Psoas muscle (tissue), 7 donors: ENCODE measurements at regions not wholly inside any gene's neighbourhood (a gene's known extent, or its start where the extent isn't known, plus 50 kb on each side); places are given as distances from the start of the nearest gene placed in this dataset.
"Not testable (repeated sequence)": the region's sequence is repeated elsewhere in the genome, so short reads cannot be mapped to it uniquely, and the experiment has no call there.

Source experiments
- ATAC-seq, 4 donors: fragments of 200-7000 bp; cut with Tn5 transposase; one replicate each; pipeline ENCODE4 v1.9.1; 2020; ENCODE audit warnings: moderate library complexity in 3 of 4, mild to moderate bottlenecking in 2 of 4
- DNase-seq, 2 donors: peaks; one replicate each; pipeline ENCODE4 v3.0.0-alpha.2; 2020
- H3K27ac ChIP-seq: fragments of 200-600 bp; one replicate; pipeline ENCODE4 v1.8.0; 2022
- H3K27me3 ChIP-seq, 3 donors: fragments of 200-600 bp in 1 of 3; one replicate each; pipeline versions ENCODE4 v1.6.1 to v1.8.0; 2013 to 2022; ENCODE audit warnings: low read length in 2 of 3, mild to moderate bottlenecking in 2 of 3, moderate library complexity in 1 of 3; ENCODE audit not compliant: insufficient read depth in 3 of 3
- H3K36me3 ChIP-seq, 2 donors: fragments of 200-600 bp in 1 of 2; one replicate each; pipeline versions ENCODE4 v1.6.1 to v1.8.0; 2013 to 2022; ENCODE audit warnings: low read depth in 1 of 2, mild to moderate bottlenecking in 1 of 2, moderate library complexity in 1 of 2; ENCODE audit not compliant: insufficient read depth in 1 of 2
- H3K4me1 ChIP-seq: fragments of 200-600 bp; one replicate; pipeline ENCODE4 v1.8.0; 2022
- H3K4me3 ChIP-seq: fragments of 200-600 bp; one replicate; pipeline ENCODE4 v1.8.0; 2022; ENCODE audit warnings: mild to moderate bottlenecking
- H3K9me3 ChIP-seq: fragments of 200-600 bp; one replicate; pipeline ENCODE4 v1.8.0; 2022
- WGBS, 3 donors: extraction: QIAGEN DNeasy Blood & Tissue Kit; methylation state at CpG; one replicate each; pipeline versions ENCODE4 v1.1.6 to v1.1.7; 2013; 5-methylcytosine and 5-hydroxymethylcytosine counted together
- intact Hi-C, 2 donors: fragments of 100-400 bp; cut with DNase I; formaldehyde crosslinking; loops; one replicate each; pipeline versions ENCODE4 v1.11.0 to v1.14.2; 2022
- TF ChIP-seq, protein P1 (sequence below): fragments of 200-600 bp; IDR thresholded peaks from one replicate; pipeline ENCODE4 v1.8.0; 2022; ENCODE audit warnings: antibody characterized with exemption
- donor health status: healthy with polysubstance abuse.
- donor health status: DM: no; HTN: no; CAD: no; lungs with moderate emphysema.
- donor health status: Bipolar disorder and iron deficiency.
- donor health status: healthy.
- donor health status: DM: yes; HTN: yes; CAD: no.
- donor health status: DM: no; HTN: no; CAD: no.
- donor health status: DM: yes; HTN: yes; CAD: no.

- no peaks in the 10 kb centered on the region for H3K4me1 ChIP-seq
- TF ChIP-seq, protein P1, sequence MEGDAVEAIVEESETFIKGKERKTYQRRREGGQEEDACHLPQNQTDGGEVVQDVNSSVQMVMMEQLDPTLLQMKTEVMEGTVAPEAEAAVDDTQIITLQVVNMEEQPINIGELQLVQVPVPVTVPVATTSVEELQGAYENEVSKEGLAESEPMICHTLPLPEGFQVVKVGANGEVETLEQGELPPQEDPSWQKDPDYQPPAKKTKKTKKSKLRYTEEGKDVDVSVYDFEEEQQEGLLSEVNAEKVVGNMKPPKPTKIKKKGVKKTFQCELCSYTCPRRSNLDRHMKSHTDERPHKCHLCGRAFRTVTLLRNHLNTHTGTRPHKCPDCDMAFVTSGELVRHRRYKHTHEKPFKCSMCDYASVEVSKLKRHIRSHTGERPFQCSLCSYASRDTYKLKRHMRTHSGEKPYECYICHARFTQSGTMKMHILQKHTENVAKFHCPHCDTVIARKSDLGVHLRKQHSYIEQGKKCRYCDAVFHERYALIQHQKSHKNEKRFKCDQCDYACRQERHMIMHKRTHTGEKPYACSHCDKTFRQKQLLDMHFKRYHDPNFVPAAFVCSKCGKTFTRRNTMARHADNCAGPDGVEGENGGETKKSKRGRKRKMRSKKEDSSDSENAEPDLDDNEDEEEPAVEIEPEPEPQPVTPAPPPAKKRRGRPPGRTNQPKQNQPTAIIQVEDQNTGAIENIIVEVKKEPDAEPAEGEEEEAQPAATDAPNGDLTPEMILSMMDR = no peak
- no peak for ATAC-seq
- H3K27me3 ChIP-seq = no peaks in the 10 kb centered on the region
- H3K9me3 ChIP-seq = no peaks in the 10 kb centered on the region
- H3K4me3 ChIP-seq = no peak overlapping the region
- intact Hi-C loops = no loop called here
- no peak overlapping the region for H3K27ac ChIP-seq
- DNase-seq = no peak
- H3K36me3 ChIP-seq = no peaks in the 10 kb centered on the region
These were observed 816.9 kb upstream of the HS3ST5 start for GRCh38 chr6:115159733-115160132.

DNA sequence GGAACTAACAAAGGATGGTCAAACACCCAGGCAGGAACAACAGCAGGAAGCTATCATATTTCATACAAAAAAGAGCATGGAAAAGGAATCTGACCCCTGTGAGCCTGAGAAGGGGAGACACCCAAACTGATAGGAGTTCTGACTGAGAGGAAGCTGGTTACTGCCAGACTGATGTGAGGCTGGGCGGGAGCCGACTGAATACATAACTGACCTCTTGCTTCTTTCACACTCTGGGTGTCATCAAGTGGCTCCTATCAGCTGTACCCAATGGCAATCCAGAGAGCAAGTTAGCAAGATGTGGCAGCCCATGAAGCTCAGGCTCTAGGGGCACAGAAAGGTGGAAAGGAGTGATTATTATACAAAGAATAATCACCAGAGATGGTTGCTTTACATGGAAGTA is 795.1 kb upstream of the HS3ST5 start:
- Histone ChIP-seq H3K27me3 (no peaks in the 10 kb centered on the region), H3K4me1 (no peaks in the 10 kb centered on the region), H3K9me3 (no peaks in the 10 kb centered on the region), H3K27ac (no peak overlapping the region), H3K4me3 (no peak overlapping the region), H3K36me3 (no peaks in the 10 kb centered on the region)
- DNase-seq (no peak), ATAC-seq (no peak)
- 39 to 53% (median 46%) methylated on average over 2 of the region's 2 CpGs for WGBS, 3 donors
- TF ChIP-seq, protein P1 = no peak
- intact Hi-C loops = loop anchor here in 1 of 2 donors (10.0 kb wide), 1 partner anchor 567 kb away; no protein-coding TSS in a partner anchor

GRCh38 chr6:115133790-115134189 is 791.0 kb upstream of the HS3ST5 start:
- no peaks in the 10 kb centered on the region for H3K4me1 ChIP-seq
- no peaks in the 10 kb centered on the region for H3K9me3 ChIP-seq
- TF ChIP-seq, protein P1 = no peak
- no peak overlapping the region for H3K27ac ChIP-seq
- H3K36me3 ChIP-seq = no peaks in the 10 kb centered on the region
- DNase-seq (no peak), ATAC-seq (no peak)
- 91 to 94% (median 93%) methylated on average over 2 of the region's 2 CpGs for WGBS, 3 donors
- intact Hi-C loops = loop anchor here in 1 of 2 donors (10.0 kb wide), 1 partner anchor 571 kb away; no protein-coding TSS in a partner anchor
- H3K27me3 ChIP-seq = no peaks in the 10 kb centered on the region
- H3K4me3 ChIP-seq = no peak overlapping the region

DNA sequence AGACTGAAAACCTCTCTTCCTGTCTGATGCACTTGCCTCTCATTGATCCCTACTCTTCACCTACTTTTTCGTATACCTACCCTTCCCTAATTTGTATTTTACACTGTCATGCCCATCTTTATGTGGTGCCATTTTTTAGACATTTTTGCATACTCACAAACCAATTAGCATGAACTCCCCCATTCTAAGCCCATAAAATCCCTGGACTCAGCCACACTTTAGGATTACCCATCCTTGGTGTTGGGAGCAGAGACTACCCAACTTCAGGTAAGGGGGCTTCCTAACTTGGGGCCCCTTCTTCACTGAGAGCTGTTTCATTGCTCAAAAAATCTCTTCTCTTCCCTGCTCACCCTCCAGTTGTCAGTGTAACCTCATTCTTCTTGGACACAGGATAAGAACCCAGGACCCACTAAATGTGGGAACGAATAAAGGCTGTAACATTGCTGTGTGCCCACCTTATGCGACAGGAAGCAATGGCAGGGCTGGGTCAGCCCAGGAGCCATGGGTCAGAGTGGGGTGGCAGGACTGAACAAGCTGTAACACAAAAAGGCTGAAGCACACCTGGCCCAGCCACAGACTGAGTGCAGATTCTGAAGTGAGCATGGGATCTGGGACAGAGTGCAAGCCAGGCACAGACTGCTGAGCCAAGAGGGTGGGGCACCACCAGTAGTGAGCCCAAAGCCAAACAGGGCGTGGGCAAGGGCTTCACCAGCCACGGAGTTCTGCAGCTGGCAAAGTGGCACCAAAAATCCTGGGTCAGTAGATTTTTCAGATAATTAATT is 789.1 kb upstream of the HS3ST5 start:
- no peak for DNase-seq
- 63 to 68% (median 67%) methylated on average over 5 of the region's 5 CpGs for WGBS, 3 donors

DNA sequence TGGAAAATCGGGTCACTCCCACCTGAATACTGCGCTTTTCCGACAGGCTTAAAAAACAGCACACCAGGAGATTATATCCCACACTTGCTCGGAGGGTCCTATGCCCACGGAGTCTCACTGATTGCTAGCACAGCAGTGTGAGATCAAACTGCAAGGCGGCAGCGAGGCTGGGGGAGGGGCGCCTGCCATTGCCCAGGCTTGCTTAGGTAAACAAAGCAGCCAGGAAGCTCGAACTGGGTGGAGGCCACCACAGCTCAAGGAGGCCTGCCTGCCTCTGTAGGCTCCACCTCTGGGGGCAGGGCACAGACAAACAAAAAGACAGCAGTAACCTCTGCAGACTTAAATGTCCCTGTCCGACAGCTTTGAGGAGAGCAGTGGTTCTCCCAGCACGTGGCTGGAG is 778.7 kb upstream of the HS3ST5 start:
- not testable (repeated sequence) for ATAC-seq

More for the DNA sequence above, 789.1 kb upstream of the HS3ST5 start:
- Histone ChIP-seq H3K4me3 (no peak overlapping the region), H3K4me1 (no peaks in the 10 kb centered on the region), H3K27ac (no peak overlapping the region), H3K36me3 (no peaks in the 10 kb centered on the region), H3K9me3 (no peaks in the 10 kb centered on the region), H3K27me3 (no peaks in the 10 kb centered on the region)
- intact Hi-C loops = loop anchor here in 1 of 2 donors (10.0 kb wide), 1 partner anchor 573 kb away; no protein-coding TSS in a partner anchor
- TF ChIP-seq, protein P1 = no peak
- no peak for ATAC-seq

More for the DNA sequence above, 778.7 kb upstream of the HS3ST5 start:
- H3K27me3 ChIP-seq, H3K9me3 ChIP-seq, DNase-seq, intact Hi-C loops, H3K27ac ChIP-seq, H3K4me3 ChIP-seq, H3K36me3 ChIP-seq, H3K4me1 ChIP-seq: not testable (repeated sequence)
- 86 to 88% (median 86%) methylated on average over 11 of the region's 11 CpGs for WGBS, 3 donors
